H9 (cell line): ENCODE measurements at regions not wholly inside any gene's neighbourhood (a gene's known extent, or its start where the extent isn't known, plus 50 kb on each side); places are given as distances from the start of the nearest gene placed in this dataset.

Experiments
- DNase-seq: peaks from one replicate; pipeline ENCODE4 v3.0.0-alpha.2; 2017
- H2AFZ ChIP-seq: one replicate; pipeline ENCODE4 v1.6.1; 2013; ENCODE audit warnings: mild to moderate bottlenecking, low read length, control low read depth, moderate library complexity
- H2AK5ac ChIP-seq: 2 replicates; pipeline ENCODE4 v1.6.1; 2013; ENCODE audit warnings: low read length, control low read depth, mixed read lengths; ENCODE audit not compliant: insufficient read length
- H2BK120ac ChIP-seq: one replicate; pipeline ENCODE4 v1.6.1; 2013; ENCODE audit warnings: low read depth, mild to moderate bottlenecking, low read length, control low read depth, inconsistent platforms; ENCODE audit not compliant: poor library complexity, severe bottlenecking
- H2BK12ac ChIP-seq: 2 replicates; pipeline ENCODE4 v1.6.1; 2013; ENCODE audit warnings: low read length, control low read depth, mixed read lengths, low read depth; ENCODE audit not compliant: insufficient read length
- H2BK15ac ChIP-seq: 2 replicates; pipeline ENCODE4 v1.6.1; 2013; ENCODE audit warnings: low read depth, low read length, control low read depth
- H2BK20ac ChIP-seq: one replicate; pipeline ENCODE4 v1.6.1; 2013; ENCODE audit warnings: low read depth, mild to moderate bottlenecking, low read length, control low read depth, inconsistent platforms; ENCODE audit not compliant: poor library complexity, severe bottlenecking
- H2BK5ac ChIP-seq: 2 replicates; pipeline ENCODE4 v1.6.1; 2013; ENCODE audit warnings: low read length, control low read depth, mixed read lengths; ENCODE audit not compliant: insufficient read length
- H3K14ac ChIP-seq: 2 replicates; pipeline ENCODE4 v1.6.1; 2013; ENCODE audit warnings: low read length, control low read depth; ENCODE audit not compliant: insufficient read depth
- H3K18ac ChIP-seq: 2 replicates; pipeline ENCODE4 v1.6.1; 2013; ENCODE audit warnings: low read depth, mild to moderate bottlenecking, mixed read lengths, low read length, control low read depth; ENCODE audit not compliant: insufficient read length
- H3K23ac ChIP-seq: 2 replicates; pipeline ENCODE4 v1.6.1; 2013; ENCODE audit warnings: low read length, control low read depth, mixed read lengths, low read depth; ENCODE audit not compliant: insufficient read length
- H3K23me2 ChIP-seq: 2 replicates; pipeline ENCODE4 v1.6.1; 2013; ENCODE audit warnings: low read depth, mild to moderate bottlenecking, mixed read lengths, low read length, control low read depth; ENCODE audit not compliant: insufficient read length, poor library complexity, severe bottlenecking
- H3K27ac ChIP-seq: 2 replicates; pipeline ENCODE4 v1.5.1; 2013; ENCODE audit warnings: low read length, control low read depth, mixed read lengths, low read depth; ENCODE audit not compliant: insufficient read length
- H3K27me3 ChIP-seq: 2 replicates; pipeline ENCODE4 v1.6.1; 2013; ENCODE audit warnings: low read length, control low read depth, inconsistent platforms; ENCODE audit not compliant: insufficient read depth
- H3K4ac ChIP-seq: 2 replicates; pipeline ENCODE4 v1.6.1; 2013; ENCODE audit warnings: low read depth, mild to moderate bottlenecking, control low read depth, inconsistent platforms, low read length, moderate library complexity
- H3K4me1 ChIP-seq: 2 replicates; pipeline ENCODE4 v1.6.1; 2013; ENCODE audit warnings: low read length, control low read depth, inconsistent platforms; ENCODE audit not compliant: insufficient read depth
- H3K4me2 ChIP-seq: 2 replicates; pipeline ENCODE4 v1.6.1; 2013; ENCODE audit warnings: low read length, control low read depth, mixed read lengths; ENCODE audit not compliant: insufficient read length, insufficient read depth
- H3K56ac ChIP-seq: 2 replicates; pipeline ENCODE4 v1.6.1; 2013; ENCODE audit warnings: low read depth, mild to moderate bottlenecking, mixed read lengths, low read length, control low read depth; ENCODE audit not compliant: insufficient read length
- H3K79me1 ChIP-seq: 2 replicates; pipeline ENCODE4 v1.6.1; 2013; ENCODE audit warnings: low read depth, mild to moderate bottlenecking, moderate library complexity, low read length, control low read depth, inconsistent platforms; ENCODE audit not compliant: insufficient read depth, poor library complexity, severe bottlenecking
- H3K79me2 ChIP-seq: 2 replicates; pipeline ENCODE4 v1.6.1; 2013; ENCODE audit warnings: low read length, control low read depth, inconsistent platforms; ENCODE audit not compliant: insufficient read depth
- H3K9ac ChIP-seq: 2 replicates; pipeline ENCODE4 v1.6.1; 2013; ENCODE audit warnings: low read length, control low read depth, mixed read lengths; ENCODE audit not compliant: insufficient read length; ENCODE audit errors: extremely low read depth
- H3K9me3 ChIP-seq: one replicate; pipeline ENCODE4 v1.6.1; 2013; ENCODE audit warnings: low read depth, low read length, inconsistent platforms; ENCODE audit not compliant: control insufficient read depth
- H3T11ph ChIP-seq: one replicate; pipeline ENCODE4 v1.6.1; 2013; ENCODE audit warnings: mild to moderate bottlenecking, low read length, control low read depth, inconsistent platforms
- H4K20me1 ChIP-seq: one replicate; pipeline ENCODE4 v1.6.1; 2013; ENCODE audit not compliant: control insufficient read depth, insufficient read length, insufficient read depth
- H4K5ac ChIP-seq: 2 replicates; pipeline ENCODE4 v1.6.1; 2013; ENCODE audit warnings: low read depth, mild to moderate bottlenecking, mixed read lengths, low read length, control low read depth; ENCODE audit not compliant: insufficient read length
- H4K8ac ChIP-seq: replicated peaks from 2 replicates; pipeline ENCODE4 v1.6.1; 2013; ENCODE audit warnings: low read length, control low read depth, mixed read lengths, low read depth; ENCODE audit not compliant: insufficient read length
- H4K91ac ChIP-seq: 2 replicates; pipeline ENCODE4 v1.6.1; 2013; ENCODE audit warnings: low read depth, mild to moderate bottlenecking, moderate library complexity, mixed read lengths, low read length, control low read depth; ENCODE audit not compliant: insufficient read length
- H3K27ac Mint-ChIP-seq, 3 experiments: 2 replicates in 2 of 3; 3 replicates in 1 of 3; pipeline ENCODE4 v1.8.0; 2020 to 2021; ENCODE audit warnings: mixed read lengths in 3 of 3, mild to moderate bottlenecking in 1 of 3, moderate library complexity in 1 of 3
- H3K27me3 Mint-ChIP-seq: 2 replicates; pipeline ENCODE4 v1.8.0; 2021; ENCODE audit warnings: low read depth, mild to moderate bottlenecking, moderate library complexity, mixed read lengths
- H3K36me3 Mint-ChIP-seq, 3 experiments: 2 replicates in 2 of 3; 3 replicates in 1 of 3; pipeline ENCODE4 v1.8.0; 2020 to 2021; ENCODE audit warnings: low read depth in 3 of 3, mixed read lengths in 3 of 3; ENCODE audit not compliant: insufficient read depth in 1 of 3
- H3K4me1 Mint-ChIP-seq, 2 experiments: 2 replicates each; pipeline ENCODE4 v1.8.0; 2020; ENCODE audit warnings: mixed read lengths in 2 of 2
- H3K4me3 Mint-ChIP-seq, 2 experiments: 2 replicates in 1 of 2; 3 replicates in 1 of 2; pipeline ENCODE4 v1.8.0; 2020 to 2021; ENCODE audit warnings: mild to moderate bottlenecking in 2 of 2, mixed read lengths in 2 of 2, moderate library complexity in 1 of 2
- H3K9me3 Mint-ChIP-seq, 2 experiments: 2 replicates in 1 of 2; 3 replicates in 1 of 2; pipeline ENCODE4 v1.8.0; 2020; ENCODE audit warnings: mild to moderate bottlenecking in 2 of 2, mixed read lengths in 2 of 2, moderate library complexity in 1 of 2
- CTCF ChIP-seq: fragments of 200-600 bp; sonication (generic); conservative IDR thresholded peaks from 3 replicates; pipeline ENCODE4 v1.8.0; 2021; ENCODE audit warnings: antibody characterized with exemption, mild to moderate bottlenecking
- WGBS: extraction: QIAGEN DNeasy Blood & Tissue Kit; methylation state at CpG from one replicate; pipeline ENCODE4 v1.1.7; 2013; ENCODE audit warnings: missing lambda C conversion rate, low lambda C conversion rate, mixed read lengths; ENCODE audit not compliant: insufficient read length; ENCODE audit errors: extremely low coverage; 5-methylcytosine and 5-hydroxymethylcytosine counted together

GRCh38 chr3:87073496-87074145 is 82.7 kb upstream of the VGLL3 start:
- H2BK20ac ChIP-seq: no peak overlapping the region
- no peak overlapping the region for H3K14ac ChIP-seq
- H3K79me1 ChIP-seq: no peaks in the 10 kb centered on the region
- no peaks in the 10 kb centered on the region for H3K9me3 ChIP-seq
- H2BK15ac ChIP-seq: no peak overlapping the region
- no CpG with 5 or more reads among the region's 7 CpGs for WGBS
- Mint-ChIP-seq H3K4me3 (no peak overlapping the region), H3K36me3 (no peaks in the 10 kb centered on the region), H3K27ac (no peak overlapping the region), H3K9me3 (no peaks in the 10 kb centered on the region), H3K27me3 (no peaks in the 10 kb centered on the region), H3K4me1 (no peaks in the 10 kb centered on the region; a peak in 1 of 4 replicates)
- no peak overlapping the region for H3K23ac ChIP-seq
- no peak for DNase-seq
- no peak for TF ChIP-seq CTCF
- H4K91ac ChIP-seq: no peak overlapping the region
- no peak overlapping the region for H2AFZ ChIP-seq
- no peak overlapping the region for H3T11ph ChIP-seq
- no peak overlapping the region for H2AK5ac ChIP-seq
- H2BK12ac ChIP-seq: no peak overlapping the region
- no peak overlapping the region for H2BK120ac ChIP-seq
- H3K27me3 ChIP-seq: no peaks in the 10 kb centered on the region
- H3K4ac ChIP-seq: no peak overlapping the region
- no peak overlapping the region for H2BK5ac ChIP-seq
- no peaks in the 10 kb centered on the region for H3K4me1 ChIP-seq
- H3K18ac ChIP-seq: no peak overlapping the region
- H3K23me2 ChIP-seq: no peaks in the 10 kb centered on the region
- no peaks in the 10 kb centered on the region for H4K20me1 ChIP-seq
- H3K4me2 ChIP-seq: no peak overlapping the region
- H4K8ac ChIP-seq: no peak overlapping the region
- no peaks in the 10 kb centered on the region for H3K79me2 ChIP-seq
- H3K27ac ChIP-seq: no peak overlapping the region
- H4K5ac ChIP-seq: no peak overlapping the region
- no peak overlapping the region for H3K56ac ChIP-seq
- no peak overlapping the region for H3K9ac ChIP-seq
